Astrocyte (in vitro differentiated cells and primary cell): ENCODE measurements at regions not wholly inside any gene's neighbourhood (a gene's known extent, or its start where the extent isn't known, plus 50 kb on each side); places are given as distances from the start of the nearest gene placed in this dataset.

Experiments
- EZH2 ChIP-seq: IDR thresholded peaks from 2 replicates; pipeline ENCODE4 v1.6.1; 2012; ENCODE audit warnings: mild to moderate bottlenecking, low read length, inconsistent platforms; ENCODE audit not compliant: insufficient read depth
- TF ChIP-seq, protein P1 (sequence below): IDR thresholded peaks from 2 replicates; pipeline ENCODE4 v1.5.1; 2011; ENCODE audit warnings: low read depth, mild to moderate bottlenecking, inconsistent platforms, low read length, moderate library complexity; ENCODE audit not compliant: insufficient read depth

GRCh38 chr3:102053375-102053989 lies 204.2 kb downstream of the NFKBIZ start:
- TF ChIP-seq EZH2 = no peak
- TF ChIP-seq, protein P1, sequence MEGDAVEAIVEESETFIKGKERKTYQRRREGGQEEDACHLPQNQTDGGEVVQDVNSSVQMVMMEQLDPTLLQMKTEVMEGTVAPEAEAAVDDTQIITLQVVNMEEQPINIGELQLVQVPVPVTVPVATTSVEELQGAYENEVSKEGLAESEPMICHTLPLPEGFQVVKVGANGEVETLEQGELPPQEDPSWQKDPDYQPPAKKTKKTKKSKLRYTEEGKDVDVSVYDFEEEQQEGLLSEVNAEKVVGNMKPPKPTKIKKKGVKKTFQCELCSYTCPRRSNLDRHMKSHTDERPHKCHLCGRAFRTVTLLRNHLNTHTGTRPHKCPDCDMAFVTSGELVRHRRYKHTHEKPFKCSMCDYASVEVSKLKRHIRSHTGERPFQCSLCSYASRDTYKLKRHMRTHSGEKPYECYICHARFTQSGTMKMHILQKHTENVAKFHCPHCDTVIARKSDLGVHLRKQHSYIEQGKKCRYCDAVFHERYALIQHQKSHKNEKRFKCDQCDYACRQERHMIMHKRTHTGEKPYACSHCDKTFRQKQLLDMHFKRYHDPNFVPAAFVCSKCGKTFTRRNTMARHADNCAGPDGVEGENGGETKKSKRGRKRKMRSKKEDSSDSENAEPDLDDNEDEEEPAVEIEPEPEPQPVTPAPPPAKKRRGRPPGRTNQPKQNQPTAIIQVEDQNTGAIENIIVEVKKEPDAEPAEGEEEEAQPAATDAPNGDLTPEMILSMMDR = no peak
